ENCODE measurements at regions not wholly inside any gene's neighbourhood (a gene's known extent, or its start where the extent isn't known, plus 50 kb on each side); places are given as distances from the start of the nearest gene placed in this dataset.

DNA sequence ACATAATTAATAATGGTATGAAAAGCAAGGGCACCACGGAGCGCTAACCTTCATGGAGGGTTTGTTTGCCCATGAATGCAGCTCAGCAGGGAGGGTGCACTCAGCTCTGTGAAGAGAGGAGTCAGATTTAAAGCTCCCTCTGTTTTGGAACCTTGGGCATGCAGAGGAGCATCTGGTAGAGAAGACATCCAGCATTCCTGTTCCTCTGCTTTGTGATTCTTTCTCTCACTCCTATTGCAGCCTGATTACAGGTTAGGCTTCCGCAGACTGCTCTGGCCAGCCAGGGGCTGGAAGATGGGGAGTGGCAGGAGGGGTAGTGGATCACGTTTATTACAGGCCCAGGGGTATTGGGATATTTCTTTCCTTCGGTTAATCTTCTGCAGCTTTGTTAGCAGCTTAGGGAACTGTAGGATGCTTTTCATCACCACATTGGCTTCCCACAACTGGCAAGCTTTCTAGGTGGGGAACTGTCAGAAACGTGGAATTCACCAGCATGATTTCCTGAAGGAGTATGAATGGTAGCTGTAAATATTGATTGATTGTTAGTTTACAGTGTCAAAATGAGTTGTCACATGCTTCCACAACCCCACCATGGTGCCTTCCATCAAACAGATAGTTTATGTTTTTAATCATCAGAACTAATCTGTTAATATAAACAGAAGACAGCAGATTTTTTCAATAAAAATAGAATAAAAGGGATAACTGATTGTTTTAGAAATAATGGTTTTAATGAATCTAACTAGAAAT is 201.1 kb downstream of the VAPA start:
- no peaks in the 10 kb centered on the region for H3K79me2 ChIP-seq (ENCODE audit: insufficient read depth, low read length)
- FAIRE-seq (no peak), DNase-seq (ENCODE audit: low read depth) (no peak)
- no peak overlapping the region for H3K27ac ChIP-seq (ENCODE audit: low read depth, low read length)
- Mint-ChIP-seq H3K4me1 (ENCODE audit: low read depth, unreplicated experiment) (no peaks in the 10 kb centered on the region), H3K27ac (ENCODE audit: unreplicated experiment) (no peak overlapping the region), H3K9me3 (ENCODE audit: unreplicated experiment) (no peaks in the 10 kb centered on the region), H3K27me3 (ENCODE audit: low read depth, unreplicated experiment) (no peaks in the 10 kb centered on the region), H3K36me3 (ENCODE audit: low read depth, unreplicated experiment) (no peaks in the 10 kb centered on the region), H3K4me3 (ENCODE audit: unreplicated experiment) (no peak overlapping the region)
- no peaks in the 10 kb centered on the region for H3K36me3 ChIP-seq (ENCODE audit: insufficient read depth, low read length)
- no peaks in the 10 kb centered on the region for H3K27me3 ChIP-seq (ENCODE audit: insufficient read depth, low read length)
- no peaks in the 10 kb centered on the region for H4K20me1 ChIP-seq (ENCODE audit: insufficient read depth, low read length)
- no peaks in the 10 kb centered on the region for H3K4me1 ChIP-seq (ENCODE audit: insufficient read depth, low read length)
- no peak overlapping the region for H3K4me3 ChIP-seq (ENCODE audit: insufficient read depth, low read depth, low read length)
- H3K9ac ChIP-seq (ENCODE audit: low read length): no peak overlapping the region
- H3K9me3 ChIP-seq (ENCODE audit: insufficient read depth, low read depth, low read length): peaks cover 2% of the 10 kb centered on the region
- TF ChIP-seq, protein P1, sequence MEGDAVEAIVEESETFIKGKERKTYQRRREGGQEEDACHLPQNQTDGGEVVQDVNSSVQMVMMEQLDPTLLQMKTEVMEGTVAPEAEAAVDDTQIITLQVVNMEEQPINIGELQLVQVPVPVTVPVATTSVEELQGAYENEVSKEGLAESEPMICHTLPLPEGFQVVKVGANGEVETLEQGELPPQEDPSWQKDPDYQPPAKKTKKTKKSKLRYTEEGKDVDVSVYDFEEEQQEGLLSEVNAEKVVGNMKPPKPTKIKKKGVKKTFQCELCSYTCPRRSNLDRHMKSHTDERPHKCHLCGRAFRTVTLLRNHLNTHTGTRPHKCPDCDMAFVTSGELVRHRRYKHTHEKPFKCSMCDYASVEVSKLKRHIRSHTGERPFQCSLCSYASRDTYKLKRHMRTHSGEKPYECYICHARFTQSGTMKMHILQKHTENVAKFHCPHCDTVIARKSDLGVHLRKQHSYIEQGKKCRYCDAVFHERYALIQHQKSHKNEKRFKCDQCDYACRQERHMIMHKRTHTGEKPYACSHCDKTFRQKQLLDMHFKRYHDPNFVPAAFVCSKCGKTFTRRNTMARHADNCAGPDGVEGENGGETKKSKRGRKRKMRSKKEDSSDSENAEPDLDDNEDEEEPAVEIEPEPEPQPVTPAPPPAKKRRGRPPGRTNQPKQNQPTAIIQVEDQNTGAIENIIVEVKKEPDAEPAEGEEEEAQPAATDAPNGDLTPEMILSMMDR (IDR thresholded peaks at IDR 0.05; ENCODE audit: insufficient read depth, low read depth, low read length): no peak
- TF ChIP-seq EZH2 (IDR thresholded peaks at IDR 0.05; ENCODE audit: insufficient read depth, low read length): no peak
- no peak overlapping the region for H3K4me2 ChIP-seq (ENCODE audit: low read length)
- H2AFZ ChIP-seq (ENCODE audit: low read depth, low read length): no peak overlapping the region

DNA sequence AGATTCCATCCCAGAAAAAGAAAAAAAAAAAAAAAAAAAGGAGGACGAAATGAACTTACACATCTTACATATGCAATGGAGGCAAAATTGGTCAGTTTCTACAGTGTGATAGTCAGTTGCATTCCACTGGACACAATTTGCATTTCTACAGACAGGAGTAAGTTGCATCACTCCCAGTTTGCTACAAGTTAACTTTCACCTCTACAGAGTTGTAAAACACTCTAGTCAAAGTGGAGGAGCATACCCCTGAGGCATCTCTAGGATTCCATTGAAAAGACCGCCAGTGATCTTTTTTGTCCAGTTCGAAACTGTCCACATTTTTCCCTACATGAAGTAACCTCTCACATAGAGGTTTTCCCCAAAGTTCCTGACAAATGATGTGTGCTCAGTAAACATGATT is 202.8 kb downstream of the VAPA start:
- H3K27ac Mint-ChIP-seq (ENCODE audit: unreplicated experiment): peak overlapping the region; percentile 3
- FAIRE-seq (no peak), DNase-seq (ENCODE audit: low read depth) (no peak)
- no peak overlapping the region for H3K4me3 Mint-ChIP-seq (ENCODE audit: unreplicated experiment)
- Histone ChIP-seq H3K27ac (ENCODE audit: low read depth, low read length) (no peak overlapping the region), H3K4me3 (ENCODE audit: insufficient read depth, low read depth, low read length) (no peak overlapping the region), H3K9me3 (ENCODE audit: insufficient read depth, low read depth, low read length) (no peaks in the 10 kb centered on the region), H3K4me1 (ENCODE audit: insufficient read depth, low read length) (peaks cover under 1% of the 10 kb centered on the region), H2AFZ (ENCODE audit: low read depth, low read length) (no peak overlapping the region), H3K9ac (ENCODE audit: low read length) (no peak overlapping the region), H3K36me3 (ENCODE audit: insufficient read depth, low read length) (no peaks in the 10 kb centered on the region), H3K27me3 (ENCODE audit: insufficient read depth, low read length) (no peaks in the 10 kb centered on the region), H3K4me2 (ENCODE audit: low read length) (no peak overlapping the region), H4K20me1 (ENCODE audit: insufficient read depth, low read length) (no peaks in the 10 kb centered on the region), H3K79me2 (ENCODE audit: insufficient read depth, low read length) (no peaks in the 10 kb centered on the region)
- peaks cover 1% of the 10 kb centered on the region for H3K36me3 Mint-ChIP-seq (ENCODE audit: low read depth, unreplicated experiment)
- peaks cover 3% of the 10 kb centered on the region for H3K9me3 Mint-ChIP-seq (ENCODE audit: unreplicated experiment)
- no peaks in the 10 kb centered on the region for H3K4me1 Mint-ChIP-seq (ENCODE audit: low read depth, unreplicated experiment)
- TF ChIP-seq EZH2 (IDR thresholded peaks at IDR 0.05; ENCODE audit: insufficient read depth, low read length): no peak
- TF ChIP-seq, protein P1 (IDR thresholded peaks at IDR 0.05; ENCODE audit: insufficient read depth, low read depth, low read length): no peak
- peaks cover 2% of the 10 kb centered on the region for H3K27me3 Mint-ChIP-seq (ENCODE audit: low read depth, unreplicated experiment)

DNA sequence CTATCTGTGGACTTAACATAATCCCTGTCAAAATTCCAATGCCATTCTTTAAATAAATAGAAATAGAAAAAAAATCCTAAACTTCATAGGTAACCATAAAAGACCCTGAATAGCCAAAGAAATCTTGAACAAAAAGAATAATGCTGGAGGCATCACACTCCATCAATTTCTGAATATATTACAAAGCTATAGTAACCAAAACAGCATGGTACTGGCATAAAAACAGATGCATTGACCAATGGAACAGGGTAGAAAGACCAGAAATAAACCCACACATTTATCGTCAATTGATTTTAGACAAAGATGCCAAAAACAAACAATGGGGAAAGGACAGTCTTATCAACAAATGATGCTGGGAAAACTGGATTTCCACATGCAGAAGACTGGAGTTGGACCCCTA is 205.7 kb downstream of the VAPA start:
- H3K27ac Mint-ChIP-seq (ENCODE audit: unreplicated experiment): no peak overlapping the region

More for the DNA sequence above, 205.7 kb downstream of the VAPA start:
- Histone ChIP-seq H3K9me3 (ENCODE audit: insufficient read depth, low read depth, low read length) (no peaks in the 10 kb centered on the region), H3K27me3 (ENCODE audit: insufficient read depth, low read length) (no peaks in the 10 kb centered on the region), H3K36me3 (ENCODE audit: insufficient read depth, low read length) (no peaks in the 10 kb centered on the region), H2AFZ (ENCODE audit: low read depth, low read length) (no peak overlapping the region), H3K4me1 (ENCODE audit: insufficient read depth, low read length) (peaks cover 21% of the 10 kb centered on the region), H4K20me1 (ENCODE audit: insufficient read depth, low read length) (no peaks in the 10 kb centered on the region), H3K79me2 (ENCODE audit: insufficient read depth, low read length) (no peaks in the 10 kb centered on the region), H3K9ac (ENCODE audit: low read length) (no peak overlapping the region), H3K4me3 (ENCODE audit: insufficient read depth, low read depth, low read length) (no peak overlapping the region), H3K27ac (ENCODE audit: low read depth, low read length) (no peak overlapping the region), H3K4me2 (ENCODE audit: low read length) (no peak overlapping the region)
- H3K27me3 Mint-ChIP-seq (ENCODE audit: low read depth, unreplicated experiment): peaks cover 4% of the 10 kb centered on the region
- DNase-seq (ENCODE audit: low read depth) (no peak), FAIRE-seq (no peak)
- peaks cover 11% of the 10 kb centered on the region for H3K4me1 Mint-ChIP-seq (ENCODE audit: low read depth, unreplicated experiment)
- H3K9me3 Mint-ChIP-seq (ENCODE audit: unreplicated experiment): peaks cover 3% of the 10 kb centered on the region
- TF ChIP-seq, protein P1 (IDR thresholded peaks at IDR 0.05; ENCODE audit: insufficient read depth, low read depth, low read length): no peak
- no peak for TF ChIP-seq EZH2 (IDR thresholded peaks at IDR 0.05; ENCODE audit: insufficient read depth, low read length)
- peaks cover 1% of the 10 kb centered on the region for H3K36me3 Mint-ChIP-seq (ENCODE audit: low read depth, unreplicated experiment)
- no peak overlapping the region for H3K4me3 Mint-ChIP-seq (ENCODE audit: unreplicated experiment)

Measured in astrocyte (in vitro differentiated cells and primary cell).